ENCODE measurements at regions not wholly inside any gene's neighbourhood (a gene's known extent, or its start where the extent isn't known, plus 50 kb on each side); places are given as distances from the start of the nearest gene placed in this dataset.
"Not testable (repeated sequence)": the region's sequence is repeated elsewhere in the genome, so short reads cannot be mapped to it uniquely, and the experiment has no call there.

- DNase-seq: no peak
These were observed 201.6 kb downstream of the IPMK start for GRCh38 chr10:58066126-58066525.

GRCh38 chr10:58065529-58065815 lies 202.2 kb downstream of the IPMK start:
- DNase-seq: no peak

- peak; percentile 14 to 23 (median 22) for DNase-seq
These were observed 202.8 kb downstream of the IPMK start for GRCh38 chr10:58064714-58065528.

- DNase-seq: peak in 1 of 3 donors; percentile 3
These were observed 203.7 kb downstream of the IPMK start for GRCh38 chr10:58063861-58064480.

- not testable (repeated sequence) for DNase-seq
These were observed 209.0 kb downstream of the IPMK start for GRCh38 chr10:58058683-58059082.

GRCh38 chr10:58054881-58055280 lies 212.8 kb downstream of the IPMK start:
- DNase-seq: no peak

- DNase-seq: no peak
These were observed 214.9 kb downstream of the IPMK start for GRCh38 chr10:58052772-58053171.

- no peak for DNase-seq
These were observed 217.1 kb downstream of the IPMK start for GRCh38 chr10:58050575-58050974.

GRCh38 chr10:58048936-58049335 lies 218.8 kb downstream of the IPMK start:
- no peak for DNase-seq

GRCh38 chr10:58044072-58044471 lies 223.6 kb downstream of the IPMK start:
- no peak for DNase-seq

GRCh38 chr10:58041901-58042300 lies 225.8 kb downstream of the IPMK start:
- no peak for DNase-seq

GRCh38 chr10:58030208-58030607 lies 237.5 kb downstream of the IPMK start:
- DNase-seq: no peak

- no peak for DNase-seq
These were observed 238.9 kb downstream of the IPMK start for GRCh38 chr10:58028597-58029366.

- no peak for DNase-seq
These were observed 240.3 kb downstream of the IPMK start for GRCh38 chr10:58027426-58027825.

- no peak for DNase-seq
These were observed 241.7 kb downstream of the IPMK start for GRCh38 chr10:58026036-58026435.

- DNase-seq: no peak
These were observed 244.2 kb downstream of the IPMK start for GRCh38 chr10:58023341-58024073.

- no peak for DNase-seq
These were observed 247.7 kb downstream of the IPMK start for GRCh38 chr10:58019863-58020537.

GRCh38 chr10:58017719-58018367 lies 249.9 kb downstream of the IPMK start:
- no peak for DNase-seq

GRCh38 chr10:58016614-58017013 lies 251.1 kb downstream of the IPMK start:
- DNase-seq: no peak

GRCh38 chr10:58014436-58014835 lies 253.3 kb downstream of the IPMK start:
- DNase-seq: no peak

- no peak for DNase-seq
These were observed 254.3 kb downstream of the IPMK start for GRCh38 chr10:58013406-58013805.

- DNase-seq: no peak
These were observed 257.5 kb downstream of the IPMK start for GRCh38 chr10:58010073-58010702.

Measured in suppressor macrophage treated with lipopolysaccharide for 1 hour (primary cell).